ENCODE measurements at regions not wholly inside any gene's neighbourhood (a gene's known extent, or its start where the extent isn't known, plus 50 kb on each side); places are given as distances from the start of the nearest gene placed in this dataset.

DNA sequence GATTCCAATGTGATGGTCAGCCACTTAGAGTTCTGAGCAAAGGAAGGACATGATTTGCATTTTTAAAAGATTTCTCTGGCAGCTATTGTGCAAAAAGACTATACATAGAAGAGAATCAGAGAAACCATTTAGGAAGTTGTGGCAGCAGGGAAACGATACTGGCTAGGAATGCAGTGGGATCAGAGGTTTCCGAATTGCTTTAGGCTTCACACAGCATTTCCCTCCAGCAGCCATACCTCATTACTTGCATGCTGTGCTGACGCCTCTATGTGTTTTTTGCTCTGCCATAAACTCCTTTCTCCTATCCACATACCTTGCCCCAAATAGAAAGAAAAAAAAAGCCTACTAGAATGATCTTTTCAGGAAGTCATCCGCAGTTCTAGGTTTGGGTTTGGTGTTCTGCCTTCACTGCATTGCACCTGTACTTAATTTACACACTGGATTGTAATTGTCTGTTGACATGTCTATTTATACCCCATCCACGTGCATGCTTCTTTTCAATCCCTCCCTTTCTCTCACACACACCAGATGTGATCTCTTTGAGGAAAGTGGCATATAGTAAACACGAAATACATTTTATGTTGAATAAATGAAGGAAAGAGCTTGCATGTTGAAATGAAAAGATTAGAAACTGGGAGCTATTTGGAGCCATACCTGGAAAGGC lies 860.3 kb upstream of the SEMA6D start:
- H3K9me3 ChIP-seq, result no peaks in the 10 kb centered on the region
- H3K9ac ChIP-seq (ENCODE audit: low read depth in 2 of 2, low read length in 2 of 2), result no peak overlapping the region
- TF ChIP-seq, protein P1, sequence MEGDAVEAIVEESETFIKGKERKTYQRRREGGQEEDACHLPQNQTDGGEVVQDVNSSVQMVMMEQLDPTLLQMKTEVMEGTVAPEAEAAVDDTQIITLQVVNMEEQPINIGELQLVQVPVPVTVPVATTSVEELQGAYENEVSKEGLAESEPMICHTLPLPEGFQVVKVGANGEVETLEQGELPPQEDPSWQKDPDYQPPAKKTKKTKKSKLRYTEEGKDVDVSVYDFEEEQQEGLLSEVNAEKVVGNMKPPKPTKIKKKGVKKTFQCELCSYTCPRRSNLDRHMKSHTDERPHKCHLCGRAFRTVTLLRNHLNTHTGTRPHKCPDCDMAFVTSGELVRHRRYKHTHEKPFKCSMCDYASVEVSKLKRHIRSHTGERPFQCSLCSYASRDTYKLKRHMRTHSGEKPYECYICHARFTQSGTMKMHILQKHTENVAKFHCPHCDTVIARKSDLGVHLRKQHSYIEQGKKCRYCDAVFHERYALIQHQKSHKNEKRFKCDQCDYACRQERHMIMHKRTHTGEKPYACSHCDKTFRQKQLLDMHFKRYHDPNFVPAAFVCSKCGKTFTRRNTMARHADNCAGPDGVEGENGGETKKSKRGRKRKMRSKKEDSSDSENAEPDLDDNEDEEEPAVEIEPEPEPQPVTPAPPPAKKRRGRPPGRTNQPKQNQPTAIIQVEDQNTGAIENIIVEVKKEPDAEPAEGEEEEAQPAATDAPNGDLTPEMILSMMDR (IDR thresholded peaks at IDR 0.05), result no peak
- no peak overlapping the region for H3K27ac ChIP-seq
- no peak for DNase-seq
- H3K4me1 ChIP-seq, result no peaks in the 10 kb centered on the region
- H3K4me3 ChIP-seq, result no peak overlapping the region
- H3K36me3 ChIP-seq, result no peaks in the 10 kb centered on the region
- intact Hi-C loops (cut with DNase I), result no loop called here
- no peaks in the 10 kb centered on the region for H3K27me3 ChIP-seq

DNA sequence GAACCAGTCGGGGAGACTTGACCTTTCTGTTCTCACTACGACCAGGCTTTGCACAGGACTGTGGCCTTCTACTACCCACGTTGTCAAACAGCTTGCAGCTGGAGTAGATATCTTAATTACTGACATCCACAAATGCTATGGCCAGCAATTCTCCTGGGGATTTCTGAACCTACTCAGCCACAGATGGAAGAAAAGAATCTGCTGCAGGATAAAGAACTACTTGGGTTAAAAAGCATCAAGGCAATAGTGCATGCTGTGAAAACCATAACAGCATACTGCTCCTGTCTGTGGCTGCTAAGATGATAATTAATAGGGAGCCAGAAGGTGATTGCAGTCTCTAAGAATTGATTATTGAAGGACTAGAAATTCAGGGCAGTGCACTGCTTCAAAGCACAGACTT lies 859.2 kb upstream of the SEMA6D start:
- H3K4me3 ChIP-seq, result no peak overlapping the region
- no peaks in the 10 kb centered on the region for H3K27me3 ChIP-seq
- H3K4me1 ChIP-seq, result no peaks in the 10 kb centered on the region
- DNase-seq, result no peak
- TF ChIP-seq, protein P1 (IDR thresholded peaks at IDR 0.05), result no peak
- no peak overlapping the region for H3K27ac ChIP-seq
- no peaks in the 10 kb centered on the region for H3K9me3 ChIP-seq
- intact Hi-C loops (cut with DNase I), result no loop called here
- no peak overlapping the region for H3K9ac ChIP-seq (ENCODE audit: low read depth in 2 of 2, low read length in 2 of 2)
- no peaks in the 10 kb centered on the region for H3K36me3 ChIP-seq

DNA sequence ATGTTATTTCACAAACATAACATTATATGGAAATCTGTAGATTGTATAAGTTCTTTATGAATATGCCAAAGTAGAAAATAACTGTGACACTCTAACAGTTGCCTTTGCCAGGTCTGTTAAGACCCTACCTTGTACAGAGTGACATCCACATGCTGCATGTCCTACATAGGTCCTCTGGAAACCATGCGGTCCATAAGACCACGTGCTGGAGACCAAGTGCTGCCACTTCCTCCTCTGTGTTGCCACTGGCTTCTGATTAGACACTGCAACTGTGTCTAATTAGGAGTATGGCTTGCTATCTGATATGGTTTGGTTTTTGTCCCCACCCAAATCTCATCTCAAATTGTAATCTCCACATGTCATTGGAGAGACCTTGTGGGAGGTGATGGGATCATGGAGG lies 855.5 kb upstream of the SEMA6D start:
- no peak for DNase-seq
- Histone ChIP-seq H3K4me1 (no peaks in the 10 kb centered on the region), H3K36me3 (no peaks in the 10 kb centered on the region), H3K27ac (no peak overlapping the region), H3K9ac (ENCODE audit: low read depth in 2 of 2, low read length in 2 of 2) (no peak overlapping the region), H3K27me3 (no peaks in the 10 kb centered on the region), H3K9me3 (no peaks in the 10 kb centered on the region), H3K4me3 (no peak overlapping the region)
- TF ChIP-seq, protein P1 (IDR thresholded peaks at IDR 0.05), result no peak
- intact Hi-C loops (cut with DNase I), result no loop called here

DNA sequence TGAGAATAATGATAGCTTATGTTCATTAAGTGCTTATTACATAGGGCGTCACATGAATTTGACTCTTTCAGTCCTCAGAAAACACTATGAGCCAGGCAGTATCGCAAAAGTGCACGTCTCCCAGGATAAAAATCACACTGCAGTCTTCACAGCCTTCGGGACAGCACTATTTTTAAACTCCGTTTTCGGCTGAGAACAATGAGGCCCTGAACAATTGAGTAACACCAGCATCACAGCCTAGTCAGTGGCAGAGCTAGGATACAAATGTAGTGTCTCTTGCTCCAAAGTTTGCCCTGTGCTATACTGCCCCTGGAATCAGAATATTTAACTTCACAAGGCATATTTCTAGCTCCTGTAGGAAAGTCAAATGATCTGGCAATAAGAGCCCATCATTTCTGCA lies 852.1 kb upstream of the SEMA6D start:
- intact Hi-C loops (cut with DNase I), result no loop called here
- TF ChIP-seq, protein P1 (IDR thresholded peaks at IDR 0.05), result no peak
- DNase-seq, result no peak
- no peak overlapping the region for H3K9ac ChIP-seq (ENCODE audit: low read depth in 2 of 2, low read length in 2 of 2)
- H3K4me1 ChIP-seq, result no peaks in the 10 kb centered on the region
- H3K27ac ChIP-seq, result no peak overlapping the region
- no peaks in the 10 kb centered on the region for H3K36me3 ChIP-seq
- no peaks in the 10 kb centered on the region for H3K27me3 ChIP-seq
- H3K9me3 ChIP-seq, result no peaks in the 10 kb centered on the region
- H3K4me3 ChIP-seq, result no peak overlapping the region

DNA sequence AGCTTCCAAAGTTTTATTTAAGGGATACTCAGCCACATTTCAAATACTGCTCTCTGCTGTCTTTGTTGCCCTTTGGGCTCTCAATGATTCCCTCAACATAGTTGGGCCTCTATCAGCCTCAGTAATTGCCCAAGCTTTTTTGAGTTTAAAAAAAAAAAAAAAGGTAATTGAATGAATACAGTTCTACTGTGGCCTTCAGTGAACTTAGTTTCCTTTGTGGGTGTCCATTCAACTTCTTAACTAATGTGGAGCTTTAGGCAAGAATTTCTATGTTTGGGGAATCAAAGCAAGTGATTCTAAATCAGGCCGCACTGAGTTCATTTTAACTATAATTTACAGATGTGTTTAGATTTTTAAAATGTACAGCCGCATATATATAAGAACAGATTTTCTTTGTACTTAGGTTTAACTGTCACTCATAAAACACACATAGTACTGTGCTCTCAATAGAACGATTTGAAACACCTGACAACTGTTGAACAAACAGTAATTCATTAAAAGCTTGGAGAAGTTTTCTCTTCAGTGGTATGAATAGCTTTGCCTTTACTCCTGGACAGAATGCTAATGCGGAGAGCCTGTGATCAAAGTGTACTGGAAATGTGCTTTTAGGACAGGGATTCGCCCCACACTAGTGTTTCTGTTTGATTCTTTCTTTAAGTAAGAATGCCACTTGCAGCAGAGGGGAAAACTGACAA lies 844.9 kb upstream of the SEMA6D start:
- Histone ChIP-seq H3K27ac (no peak overlapping the region), H3K4me3 (no peak overlapping the region), H3K9ac (ENCODE audit: low read depth in 2 of 2, low read length in 2 of 2) (no peak overlapping the region), H3K4me1 (no peaks in the 10 kb centered on the region), H3K27me3 (no peaks in the 10 kb centered on the region), H3K9me3 (no peaks in the 10 kb centered on the region), H3K36me3 (no peaks in the 10 kb centered on the region)
- TF ChIP-seq, protein P1 (IDR thresholded peaks at IDR 0.05), result no peak
- DNase-seq, result no peak
- intact Hi-C loops (cut with DNase I), result no loop called here

Data from colonic mucosa (tissue), 4 donors.